ENCODE measurements at regions not wholly inside any gene's neighbourhood (a gene's known extent, or its start where the extent isn't known, plus 50 kb on each side); places are given as distances from the start of the nearest gene placed in this dataset.

- no peak overlapping the region for H3K27ac Mint-ChIP-seq
- no peaks in the 10 kb centered on the region for H3K36me3 Mint-ChIP-seq (ENCODE audit: low read depth)
- H3K9me3 Mint-ChIP-seq, result no peaks in the 10 kb centered on the region
- no peak for TF ChIP-seq CTCF (IDR thresholded peaks at IDR 0.05; ENCODE audit: unreplicated experiment in 3 of 3)
- H3K27me3 Mint-ChIP-seq (ENCODE audit: low read depth), result no peaks in the 10 kb centered on the region
- H3K4me3 Mint-ChIP-seq, result no peak overlapping the region
- no peaks in the 10 kb centered on the region for H3K4me1 Mint-ChIP-seq
Measured at GRCh38 chr3:182241196-182241765, 529.6 kb downstream of the SOX2 start.

- TF ChIP-seq CTCF (IDR thresholded peaks at IDR 0.05; ENCODE audit: unreplicated experiment in 3 of 3), result no peak
- Mint-ChIP-seq H3K36me3 (ENCODE audit: low read depth) (no peaks in the 10 kb centered on the region), H3K9me3 (no peaks in the 10 kb centered on the region), H3K4me3 (no peak overlapping the region), H3K4me1 (no peaks in the 10 kb centered on the region), H3K27me3 (ENCODE audit: low read depth) (no peaks in the 10 kb centered on the region), H3K27ac (no peak overlapping the region)
Measured at GRCh38 chr3:182241766-182242488, 530.2 kb downstream of the SOX2 start.

- Mint-ChIP-seq H3K9me3 (no peaks in the 10 kb centered on the region), H3K27me3 (ENCODE audit: low read depth) (peaks cover 1% of the 10 kb centered on the region), H3K36me3 (ENCODE audit: low read depth) (no peaks in the 10 kb centered on the region), H3K4me3 (no peak overlapping the region), H3K27ac (no peak overlapping the region), H3K4me1 (no peaks in the 10 kb centered on the region)
- no peak for TF ChIP-seq CTCF (IDR thresholded peaks at IDR 0.05; ENCODE audit: unreplicated experiment in 3 of 3)
Measured at GRCh38 chr3:182242489-182242942, 530.8 kb downstream of the SOX2 start.

DNA sequence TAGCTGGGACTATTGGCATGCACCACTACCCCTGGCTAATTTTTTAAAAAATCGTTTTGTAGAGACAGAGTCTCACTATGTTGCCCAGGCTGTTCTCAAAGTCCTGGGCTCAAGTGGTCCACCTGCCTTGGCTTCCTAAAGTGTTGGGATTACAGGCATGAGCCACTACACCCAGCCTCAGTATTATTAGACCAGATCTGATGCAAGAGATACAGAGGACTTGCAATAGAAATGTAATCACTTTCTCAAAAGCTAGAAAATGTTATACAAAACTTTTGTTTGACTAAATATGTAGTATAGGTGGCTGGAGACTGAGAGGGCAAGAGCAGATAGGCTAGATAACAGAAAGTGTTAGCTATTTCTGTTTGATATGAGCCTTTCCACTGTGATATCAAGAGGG, 531.9 kb downstream of the SOX2 start:
- H3K36me3 Mint-ChIP-seq (ENCODE audit: low read depth), result no peaks in the 10 kb centered on the region
- H3K27ac Mint-ChIP-seq, result peak overlapping the region in 1 of 3 experiments; percentile 33
- no peak overlapping the region for H3K4me3 Mint-ChIP-seq
- H3K9me3 Mint-ChIP-seq, result no peaks in the 10 kb centered on the region
- no peak for TF ChIP-seq CTCF (IDR thresholded peaks at IDR 0.05; ENCODE audit: unreplicated experiment in 3 of 3)
- H3K4me1 Mint-ChIP-seq, result no peaks in the 10 kb centered on the region
- H3K27me3 Mint-ChIP-seq (ENCODE audit: low read depth), result peaks cover 5% of the 10 kb centered on the region

- Mint-ChIP-seq H3K4me3 (no peak overlapping the region), H3K9me3 (no peaks in the 10 kb centered on the region), H3K27me3 (ENCODE audit: low read depth) (peaks cover 5% of the 10 kb centered on the region), H3K27ac (peak overlapping the region in 1 of 3 experiments; percentile 33), H3K4me1 (no peaks in the 10 kb centered on the region), H3K36me3 (ENCODE audit: low read depth) (no peaks in the 10 kb centered on the region)
- no peak for TF ChIP-seq CTCF (IDR thresholded peaks at IDR 0.05; ENCODE audit: unreplicated experiment in 3 of 3)
Measured at GRCh38 chr3:182244222-182244971, 532.7 kb downstream of the SOX2 start.
